HG03442 (cell line): ENCODE measurements at regions not wholly inside any gene's neighbourhood (a gene's known extent, or its start where the extent isn't known, plus 50 kb on each side); places are given as distances from the start of the nearest gene placed in this dataset.

Source experiments
- ATAC-seq: cut with Tn5 transposase; IDR thresholded peaks from one replicate; pipeline ENCODE4 v1.9.1; 2021; ENCODE audit warnings: mild to moderate bottlenecking, moderate library complexity; ENCODE audit not compliant: unreplicated experiment

GRCh38 chr13:109869312-109870237 is 83.2 kb upstream of the IRS2 start:
- no peak for ATAC-seq

- no peak for ATAC-seq
Observed at GRCh38 chr13:109868578-109869311, 82.4 kb upstream of the IRS2 start.

- ATAC-seq: no peak
Observed at GRCh38 chr13:109867766-109868165, 81.4 kb upstream of the IRS2 start.

- no peak for ATAC-seq
Observed at GRCh38 chr13:109862627-109863026, 76.2 kb upstream of the IRS2 start.

- ATAC-seq: no peak
Observed at GRCh38 chr13:109859898-109860297, 73.5 kb upstream of the IRS2 start.

GRCh38 chr13:109859216-109859835 is 72.9 kb upstream of the IRS2 start:
- no peak for ATAC-seq

- ATAC-seq: no peak
Observed at GRCh38 chr13:109858319-109858718, 71.9 kb upstream of the IRS2 start.

- no peak for ATAC-seq
Observed at GRCh38 chr13:109857803-109858202, 71.4 kb upstream of the IRS2 start.

- no peak for ATAC-seq
Observed at GRCh38 chr13:109857325-109857724, 70.9 kb upstream of the IRS2 start.

- no peak for ATAC-seq
Observed at GRCh38 chr13:109856350-109856749, 70.0 kb upstream of the IRS2 start.

- no peak for ATAC-seq
Observed at GRCh38 chr13:109853153-109853552, 66.8 kb upstream of the IRS2 start.

GRCh38 chr13:109846185-109846584 is 59.8 kb upstream of the IRS2 start:
- no peak for ATAC-seq

GRCh38 chr13:109844396-109844795 is 58.0 kb upstream of the IRS2 start:
- no peak for ATAC-seq

GRCh38 chr13:109843695-109844094 is 57.3 kb upstream of the IRS2 start:
- no peak for ATAC-seq

- ATAC-seq: no peak
Observed at GRCh38 chr13:109842212-109842920, 56.0 kb upstream of the IRS2 start.

GRCh38 chr13:109840893-109841287 is 54.5 kb upstream of the IRS2 start:
- ATAC-seq: no peak

GRCh38 chr13:109840201-109840892 is 54.0 kb upstream of the IRS2 start:
- ATAC-seq: no peak

GRCh38 chr13:109836629-109837607 is 50.5 kb upstream of the IRS2 start:
- peak; percentile 54 for ATAC-seq
